Right renal cortex interstitium (tissue), 3 donors: ENCODE measurements at regions not wholly inside any gene's neighbourhood (a gene's known extent, or its start where the extent isn't known, plus 50 kb on each side); places are given as distances from the start of the nearest gene placed in this dataset.

Experiments
- DNase-seq, 3 donors: peaks; one replicate each; pipeline ENCODE4 v3.0.0-alpha.2; 2013; ENCODE audit warnings: low read depth in 3 of 3, low spot score in 2 of 3

DNA sequence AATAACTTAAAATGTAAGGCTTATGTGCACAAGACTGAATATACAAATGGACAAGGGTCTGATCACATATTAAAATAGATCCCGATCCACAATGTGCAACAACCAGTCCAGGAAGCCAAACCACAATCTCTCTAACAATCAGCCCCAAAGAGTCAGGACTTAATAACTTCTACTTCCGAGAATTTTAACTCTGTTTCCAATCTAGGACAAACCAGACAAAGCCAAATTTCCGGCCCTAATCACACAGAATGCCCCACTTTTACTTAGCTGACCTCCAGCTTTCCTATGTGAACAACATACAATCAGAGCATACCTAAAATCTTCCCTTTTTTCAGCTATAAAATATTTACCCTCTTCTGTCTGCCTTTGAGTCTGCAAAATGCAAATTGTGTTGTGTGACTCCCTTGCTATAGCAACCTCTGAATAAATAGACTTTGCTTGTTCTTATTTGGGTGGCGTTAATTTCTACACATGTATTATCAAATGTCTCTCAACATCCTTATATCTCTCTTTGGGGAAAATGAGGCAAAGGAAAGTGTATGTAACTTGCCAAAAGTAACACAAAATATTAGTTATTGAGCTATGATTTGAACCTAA lies 381.9 kb upstream of the MC4R start:
- DNase-seq = no peak

DNA sequence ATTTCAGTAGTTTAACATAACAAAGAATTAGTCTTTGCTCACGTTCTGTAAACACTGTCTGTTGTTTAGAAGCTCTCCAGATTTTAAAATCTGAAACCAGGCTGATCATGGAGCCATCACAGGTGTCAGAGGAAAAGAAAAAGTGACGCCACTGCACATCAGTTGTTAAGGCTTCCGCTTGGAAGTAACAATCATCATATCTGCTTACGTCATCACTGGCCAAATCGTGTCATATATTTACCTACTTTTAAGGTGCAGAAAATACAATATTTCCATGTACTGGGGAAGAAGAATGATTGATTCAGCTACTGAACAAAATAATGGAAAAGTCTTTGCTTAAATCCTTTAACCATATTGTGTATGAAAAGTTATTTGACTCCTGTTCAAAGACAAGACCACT lies 382.6 kb upstream of the MC4R start:
- no peak for DNase-seq

DNA sequence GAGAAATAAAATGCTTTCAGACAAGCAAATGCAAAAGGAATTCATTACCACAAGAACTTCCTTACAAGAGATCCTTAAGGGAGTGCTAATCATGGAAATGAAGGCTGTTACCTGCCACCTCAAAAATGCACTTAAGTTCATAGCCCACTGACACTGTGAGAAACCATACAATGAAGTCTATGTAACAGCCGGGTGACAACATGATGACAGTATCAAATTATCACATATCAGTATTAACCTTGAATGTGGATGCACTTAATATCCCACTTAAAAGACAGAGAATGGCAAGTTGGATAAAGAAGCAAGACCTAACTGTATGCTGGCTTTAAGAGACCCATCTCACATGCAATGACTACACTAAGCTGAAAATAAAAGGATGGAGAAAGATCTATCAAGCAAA lies 403.4 kb upstream of the MC4R start:
- no peak for DNase-seq

DNA sequence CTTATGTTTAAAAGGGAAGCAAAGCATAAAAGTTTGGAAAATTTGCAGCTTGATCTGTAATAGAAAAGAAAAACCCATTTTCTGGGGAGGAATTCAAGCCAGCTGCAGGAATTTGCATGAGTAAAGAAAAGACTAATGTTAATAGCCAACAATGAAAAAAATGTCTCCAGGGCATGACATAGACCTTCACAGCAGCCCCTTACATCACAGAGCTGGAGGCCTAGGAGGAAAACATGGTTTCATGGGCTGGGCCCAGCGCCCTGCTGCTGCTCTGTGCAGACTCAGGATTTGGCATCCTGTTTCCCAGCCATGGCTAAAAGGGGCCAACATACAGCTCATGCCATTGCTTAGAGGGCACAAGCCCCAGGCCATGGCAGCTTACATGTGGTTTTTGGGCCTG lies 411.6 kb upstream of the MC4R start:
- no peak for DNase-seq

DNA sequence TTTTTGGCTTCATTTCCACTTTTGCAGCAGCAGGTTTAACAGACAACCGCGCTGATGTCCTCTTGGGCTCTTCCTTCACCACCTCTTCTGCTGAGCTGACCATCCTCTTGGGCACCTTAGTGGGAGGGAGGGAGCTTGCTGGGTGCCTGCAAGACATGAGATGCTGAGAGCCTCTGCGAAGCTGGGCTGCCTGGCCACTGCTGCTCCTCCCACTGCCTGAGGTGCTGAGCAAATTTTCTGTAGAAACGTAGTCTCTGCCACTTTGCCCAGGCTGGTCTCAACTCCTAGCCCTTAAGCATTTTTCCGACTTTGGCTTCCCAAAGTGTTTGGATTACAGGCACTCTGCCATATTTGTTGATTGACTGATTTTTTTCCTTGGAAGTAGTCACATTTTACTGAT lies 422.2 kb upstream of the MC4R start:
- DNase-seq = no peak

DNA sequence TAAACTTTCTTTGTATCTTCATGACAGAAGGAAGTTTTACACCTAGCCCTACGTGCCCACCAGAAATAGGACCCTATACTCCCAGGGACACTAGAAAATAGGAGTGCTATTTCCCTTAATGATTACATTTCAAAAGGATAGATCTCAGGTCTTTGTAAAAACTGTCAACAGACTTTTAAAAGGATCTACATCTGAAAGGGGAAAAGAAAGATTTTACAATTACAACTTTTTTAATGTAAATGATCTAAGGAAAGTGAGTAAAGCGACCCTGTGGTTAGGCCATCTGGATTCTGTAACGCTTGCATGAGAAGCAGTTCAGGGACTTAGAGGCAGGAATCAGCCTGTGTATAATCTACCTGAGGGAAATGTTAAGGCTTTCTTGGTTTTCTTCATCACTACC lies 431.8 kb upstream of the MC4R start:
- no peak for DNase-seq

DNA sequence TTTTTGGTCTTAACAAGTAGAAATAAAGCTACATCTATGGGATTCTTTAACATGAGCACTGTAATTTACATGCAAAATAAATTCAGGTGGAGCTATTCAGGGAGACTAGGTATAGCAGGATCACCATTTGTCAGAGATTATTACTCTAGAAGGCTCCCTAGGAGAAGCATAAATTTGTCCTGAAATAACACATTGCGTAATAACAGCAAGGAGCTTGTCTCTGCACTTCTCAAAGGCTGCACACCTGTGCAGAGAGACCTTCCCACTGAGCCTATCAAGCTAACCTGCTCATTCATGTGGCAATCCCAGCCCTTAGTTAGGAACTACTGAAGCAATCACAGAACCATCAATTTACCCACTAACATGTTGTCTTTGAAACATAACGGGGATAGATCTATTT lies 437.4 kb upstream of the MC4R start:
- DNase-seq = no peak

DNA sequence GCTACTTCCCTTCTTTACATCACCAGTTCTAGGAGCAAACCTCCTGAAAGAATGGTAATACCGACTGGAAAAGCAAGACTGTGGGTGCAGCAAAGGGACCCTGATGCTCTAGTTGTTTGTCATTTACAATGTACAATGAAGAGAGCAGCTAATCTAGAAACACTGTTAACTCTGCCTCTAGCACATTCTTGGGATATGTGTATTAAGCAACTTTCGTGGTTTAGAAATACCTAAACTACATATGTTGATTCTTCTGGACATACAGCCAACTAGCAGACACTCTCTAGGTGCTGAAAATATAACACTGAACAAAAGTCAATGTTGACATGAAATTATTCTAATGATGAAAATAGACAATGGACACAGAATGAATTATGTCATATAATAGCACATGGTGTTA lies 440.3 kb upstream of the MC4R start:
- no peak for DNase-seq

DNA sequence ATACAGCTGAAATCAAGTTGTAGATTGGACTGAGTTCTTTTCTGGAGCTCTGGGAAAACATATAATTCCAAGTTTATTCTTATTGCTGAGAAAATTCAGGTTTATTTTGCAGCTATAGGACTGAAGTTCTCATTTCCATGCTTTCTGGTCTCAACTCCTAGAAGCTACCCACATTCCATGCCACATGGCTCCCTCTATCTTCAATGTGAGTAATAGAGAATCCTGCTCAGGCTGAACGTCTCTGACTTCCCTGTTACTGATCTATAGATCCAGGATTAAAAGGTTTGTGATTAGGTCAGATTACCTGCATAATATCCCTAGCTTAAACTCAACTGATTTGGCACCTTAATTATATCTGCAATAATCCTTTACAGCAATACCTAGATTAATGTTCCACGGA lies 453.8 kb upstream of the MC4R start:
- DNase-seq = no peak

DNA sequence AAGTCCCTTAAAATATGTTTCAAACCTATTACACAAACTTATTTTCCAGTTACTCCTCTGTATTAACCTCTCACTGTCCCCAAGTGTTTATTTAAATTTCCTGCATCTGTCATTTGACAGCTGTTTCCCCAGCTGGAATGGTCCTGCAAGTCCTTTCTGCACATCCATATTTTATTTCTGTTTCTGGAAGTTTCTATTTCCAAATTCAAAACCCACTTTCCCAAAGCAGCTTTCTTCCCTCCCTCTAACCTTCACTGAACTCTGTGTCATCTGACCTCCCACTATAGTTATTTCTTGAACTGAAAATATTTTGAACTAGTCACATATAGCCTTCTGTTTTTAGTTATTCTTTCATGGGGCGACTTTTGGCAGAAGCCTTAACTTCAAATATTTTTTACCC lies 459.4 kb upstream of the MC4R start:
- DNase-seq = no peak

DNA sequence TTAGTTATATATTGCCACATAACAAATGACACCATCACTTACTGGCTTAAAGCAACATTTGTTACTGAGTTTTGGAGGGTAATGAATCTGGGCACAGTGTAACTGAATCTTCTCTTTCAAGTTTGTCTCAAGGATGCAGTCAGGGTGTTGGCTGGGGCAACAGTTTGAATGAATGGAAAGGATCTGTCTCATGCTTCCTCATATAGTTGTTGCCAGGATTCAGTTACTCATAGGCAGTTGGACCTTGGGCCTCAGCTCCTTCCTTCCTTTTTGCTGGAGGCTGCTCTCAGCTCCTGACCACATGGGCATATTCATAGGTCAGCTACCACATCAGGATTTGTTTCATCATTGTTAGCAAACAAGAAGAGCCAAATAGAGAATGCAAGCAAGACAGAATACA lies 466.1 kb upstream of the MC4R start:
- DNase-seq = no peak

DNA sequence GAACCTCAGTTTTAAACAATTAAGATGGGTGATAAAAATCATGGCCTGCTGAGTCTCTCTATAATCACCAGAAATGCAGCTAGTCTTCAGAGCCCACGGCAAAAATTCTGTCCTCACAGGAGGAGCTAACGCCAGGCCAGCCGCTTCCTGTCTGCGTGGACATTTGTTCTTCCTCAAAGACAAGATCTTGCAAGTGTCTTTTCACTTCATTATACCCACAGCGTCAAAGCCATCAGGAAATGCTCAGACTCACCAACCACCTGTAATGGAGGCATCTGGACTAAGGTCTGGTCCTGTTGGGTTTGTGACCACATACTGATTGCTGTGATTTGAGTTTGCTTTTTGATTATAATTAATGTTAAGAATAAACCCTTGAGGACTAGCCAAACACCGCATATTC lies 473.8 kb upstream of the MC4R start:
- no peak for DNase-seq

DNA sequence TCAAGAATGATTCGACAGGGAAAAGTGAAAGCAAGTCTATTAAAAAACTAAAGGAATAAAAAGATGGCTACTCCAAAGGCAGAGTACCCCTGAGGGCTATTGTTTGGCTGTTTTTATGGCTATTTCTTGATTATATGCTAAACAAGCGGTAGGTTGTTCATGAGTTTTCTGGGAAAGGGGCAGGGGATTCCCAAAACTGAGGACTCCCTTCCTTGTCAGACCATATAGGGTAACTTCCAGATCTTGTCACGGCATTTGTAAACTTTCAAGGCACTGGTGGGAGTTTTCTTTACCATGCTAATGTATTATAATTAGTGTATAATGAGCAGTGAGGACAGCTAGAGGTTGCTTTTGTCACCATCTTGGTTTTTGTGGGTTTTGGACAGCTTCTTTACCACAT lies 474.9 kb upstream of the MC4R start:
- no peak for DNase-seq

DNA sequence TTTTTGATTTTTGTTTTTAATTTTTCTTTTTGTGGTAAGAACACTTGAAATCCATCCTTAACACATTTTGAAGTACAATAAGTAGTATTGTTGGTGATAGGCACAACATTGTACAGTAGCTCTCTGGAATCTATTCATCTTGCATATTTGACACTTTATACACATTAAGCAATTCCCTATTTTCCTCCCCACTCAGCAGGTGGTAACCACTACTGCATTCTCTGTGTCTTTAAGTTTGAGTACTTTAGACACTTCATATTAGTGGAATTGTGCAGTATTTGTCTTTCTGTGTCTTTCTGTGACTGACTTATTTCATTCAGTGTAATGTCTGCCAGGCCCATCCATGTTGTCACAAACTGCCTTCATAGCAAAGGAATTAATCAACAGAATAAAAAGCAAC lies 471.7 kb upstream of the CDH20 start:
- DNase-seq = no peak

DNA sequence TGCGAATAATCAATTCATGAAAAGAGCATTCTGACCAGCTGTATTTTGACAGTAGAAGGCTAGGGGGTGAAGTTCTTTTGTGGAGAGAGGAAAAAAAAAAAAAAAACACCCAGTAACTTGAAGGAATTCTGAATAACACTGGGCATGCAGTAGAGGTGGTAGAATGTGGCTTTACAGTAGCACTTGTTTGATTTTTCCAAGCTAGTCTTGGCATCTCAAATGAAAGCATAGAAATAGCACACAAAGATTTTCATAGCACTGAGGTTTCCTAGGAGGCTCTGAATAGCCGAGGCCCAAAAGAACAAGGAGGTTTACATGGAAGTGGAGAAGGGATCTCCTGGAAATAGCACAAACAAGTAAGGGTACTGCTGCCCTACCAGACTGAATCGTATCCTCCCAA lies 470.2 kb upstream of the CDH20 start:
- DNase-seq = no peak

DNA sequence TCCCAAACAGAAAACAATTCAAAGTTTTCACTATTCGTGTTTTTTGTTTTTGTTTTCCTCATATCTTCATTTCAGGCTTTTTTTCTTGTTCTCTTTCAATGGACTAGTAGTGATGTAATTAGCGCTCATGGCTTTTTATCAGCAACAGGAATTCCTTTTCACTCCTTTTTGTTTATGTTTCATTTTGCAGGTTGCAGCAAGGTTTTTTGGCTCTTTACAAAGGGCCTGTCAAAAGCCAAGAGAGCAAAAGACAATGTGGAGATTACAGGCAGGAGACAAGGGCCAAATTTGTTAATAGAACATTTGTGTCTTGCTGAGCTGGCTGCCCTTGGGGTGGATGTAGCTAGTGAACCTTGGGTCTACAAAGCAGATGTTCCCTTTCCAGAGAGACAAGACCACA lies 467.4 kb upstream of the CDH20 start:
- DNase-seq = no peak

DNA sequence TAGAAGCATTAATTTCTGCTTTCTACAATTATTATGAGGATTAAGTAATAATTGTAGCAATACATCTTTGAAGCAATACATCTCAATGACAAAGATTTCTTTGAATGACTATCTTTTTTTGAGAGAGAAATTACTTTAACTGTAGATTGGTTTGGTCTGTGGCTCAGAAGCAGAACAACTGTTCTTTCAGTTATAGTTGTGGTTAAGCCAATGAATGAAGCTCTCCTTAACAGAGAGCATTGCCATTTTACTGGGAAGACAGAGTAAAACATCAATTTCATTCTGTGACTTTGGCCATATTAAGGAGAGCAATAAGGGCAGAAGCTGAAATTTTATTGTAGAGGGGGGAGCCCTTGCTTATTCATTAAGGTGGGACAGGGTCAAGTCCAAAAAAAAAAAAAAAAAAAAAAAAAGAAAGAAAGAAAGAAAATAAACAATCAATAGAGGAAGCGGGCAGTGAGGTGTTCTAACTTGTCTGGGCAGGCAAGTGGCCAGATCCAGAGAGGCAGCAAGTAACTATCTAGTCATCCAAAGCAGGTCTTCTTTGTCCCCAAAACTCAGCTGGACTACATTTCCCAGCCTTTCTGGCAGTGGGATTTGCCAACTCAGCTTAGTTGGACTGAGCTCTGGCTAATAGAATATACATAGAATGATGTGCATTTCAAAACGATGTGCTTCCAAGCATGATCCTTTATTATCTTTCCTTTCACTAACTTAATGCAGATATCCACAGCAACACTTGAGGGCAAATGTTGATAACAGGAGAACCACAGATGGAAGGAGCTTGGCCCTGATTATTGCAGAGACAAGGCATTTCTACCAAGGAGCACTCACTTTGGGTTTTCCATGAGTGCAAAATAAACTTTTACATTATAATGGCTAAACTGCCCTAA lies 462.7 kb upstream of the CDH20 start:
- DNase-seq = no peak

DNA sequence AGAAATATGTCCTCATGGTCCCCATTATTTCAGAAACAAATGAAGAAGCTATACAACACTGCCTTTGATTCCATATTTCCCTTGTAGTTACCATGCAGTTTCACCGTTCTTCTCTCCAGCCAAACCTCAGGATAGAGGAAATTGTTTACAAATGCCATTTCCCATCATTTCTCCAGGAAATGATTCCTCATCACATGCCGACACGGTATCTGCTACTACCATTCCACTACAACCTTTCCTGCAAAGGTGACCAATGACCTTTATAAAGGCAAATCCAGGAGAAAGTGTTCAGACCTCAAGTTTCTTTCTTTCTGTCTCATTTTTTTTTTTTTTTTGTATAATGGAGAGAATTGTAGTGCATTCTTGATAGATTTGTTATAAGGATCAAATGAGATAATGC lies 460.8 kb upstream of the CDH20 start:
- no peak for DNase-seq

DNA sequence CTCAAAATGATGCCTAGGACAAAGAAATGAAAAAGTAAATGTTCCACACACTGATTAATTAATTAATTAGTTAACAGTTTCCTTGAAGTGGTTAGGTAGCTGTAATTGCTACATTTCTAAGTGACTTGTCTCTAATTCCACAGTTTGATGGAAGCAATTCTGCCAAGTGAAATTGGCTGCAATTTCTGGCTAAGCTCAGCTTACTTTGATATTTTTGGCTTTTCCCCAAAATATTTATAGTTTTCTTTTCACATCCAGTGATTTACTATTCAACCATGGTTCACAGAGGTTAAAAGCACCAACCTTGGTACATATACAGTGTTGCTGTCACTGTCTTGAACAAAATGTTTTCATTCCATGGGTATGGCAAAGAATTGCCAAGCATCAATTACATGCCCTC lies 459.5 kb upstream of the CDH20 start:
- no peak for DNase-seq

DNA sequence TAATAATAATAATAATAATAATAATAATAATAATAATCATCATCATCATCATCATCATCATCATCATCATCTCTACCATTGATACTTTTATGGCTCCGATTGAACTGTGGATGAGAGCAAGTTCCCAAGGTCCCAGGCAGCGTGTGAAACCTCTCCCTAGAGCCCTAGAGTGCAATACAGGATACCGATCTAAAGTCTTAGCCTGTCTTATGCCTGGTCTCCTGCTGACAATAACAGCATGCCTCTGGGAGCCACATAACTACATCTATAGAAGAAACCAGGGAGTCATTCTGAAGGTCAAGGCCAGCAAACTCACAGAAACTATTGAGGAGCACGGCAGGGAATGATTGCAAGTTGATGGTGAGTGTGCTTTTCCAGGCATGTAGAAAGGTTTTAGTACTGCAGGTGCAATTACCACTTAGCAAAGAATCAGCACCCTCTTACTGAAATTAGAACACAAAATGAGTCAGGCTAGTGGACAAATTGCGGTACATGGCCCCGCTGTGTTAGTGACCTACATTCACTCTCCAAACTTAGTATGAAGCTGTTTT lies 457.2 kb upstream of the CDH20 start:
- no peak for DNase-seq

DNA sequence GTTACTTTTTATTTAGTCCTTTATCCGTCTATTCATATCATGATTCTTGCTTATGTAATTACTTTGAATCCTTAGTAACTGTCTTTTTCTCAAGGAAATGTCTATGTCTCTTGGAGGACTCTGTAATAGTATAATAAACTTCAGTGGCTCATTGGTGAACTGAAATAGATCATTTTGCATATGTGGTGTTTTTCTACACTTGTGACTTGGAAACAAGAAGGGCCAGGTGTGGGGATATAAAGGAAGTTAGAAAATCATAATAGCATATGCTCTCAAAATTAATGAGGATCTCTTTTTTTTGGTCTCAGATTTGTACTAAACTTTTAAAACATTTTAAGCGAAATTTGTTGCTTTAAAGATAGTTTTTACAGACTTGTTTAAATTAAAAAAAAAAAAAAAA lies 453.0 kb upstream of the CDH20 start:
- DNase-seq = no peak

DNA sequence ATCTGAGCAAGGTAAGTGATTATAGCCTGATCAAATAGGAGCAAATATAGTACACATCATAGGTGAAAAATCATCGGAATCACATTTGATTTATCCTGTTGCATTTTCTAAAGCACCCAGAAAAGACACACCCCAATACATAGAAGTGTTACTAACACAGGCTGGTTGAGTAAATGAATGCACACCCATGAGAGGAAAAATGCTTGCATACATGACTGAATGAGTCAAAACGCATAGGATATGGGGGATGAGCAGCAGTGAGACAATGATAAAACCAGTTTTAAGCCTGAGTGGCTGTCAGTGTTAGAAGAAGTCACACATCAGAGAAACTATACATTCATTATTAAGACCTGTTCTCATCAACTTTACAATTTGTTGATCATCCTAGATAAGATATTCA lies 449.6 kb upstream of the CDH20 start:
- DNase-seq = no peak
